GM18498 (cell line): ENCODE measurements at regions not wholly inside any gene's neighbourhood (a gene's known extent, or its start where the extent isn't known, plus 50 kb on each side); places are given as distances from the start of the nearest gene placed in this dataset.

Experiments
- ATAC-seq: cut with Tn5 transposase; IDR thresholded peaks from one replicate; pipeline ENCODE4 v1.9.1; 2021; ENCODE audit warnings: mild to moderate bottlenecking, moderate library complexity; ENCODE audit not compliant: unreplicated experiment

- no peak for ATAC-seq
Observed at GRCh38 chr5:4882186-4882585, 257.9 kb upstream of the ADAMTS16 start.

- no peak for ATAC-seq
Observed at GRCh38 chr5:4883360-4883759, 256.8 kb upstream of the ADAMTS16 start.

- ATAC-seq: no peak
Observed at GRCh38 chr5:4893063-4893744, 246.9 kb upstream of the ADAMTS16 start.

GRCh38 chr5:4896328-4896727 lies 243.8 kb upstream of the ADAMTS16 start:
- ATAC-seq: no peak

- ATAC-seq: no peak
Observed at GRCh38 chr5:4901305-4901811, 238.8 kb upstream of the ADAMTS16 start.

GRCh38 chr5:4901924-4902323 lies 238.2 kb upstream of the ADAMTS16 start:
- no peak for ATAC-seq

- no peak for ATAC-seq
Observed at GRCh38 chr5:4905674-4906520, 234.2 kb upstream of the ADAMTS16 start.

GRCh38 chr5:4906786-4907185 lies 233.3 kb upstream of the ADAMTS16 start:
- no peak for ATAC-seq

GRCh38 chr5:4907571-4907970 lies 232.6 kb upstream of the ADAMTS16 start:
- ATAC-seq: no peak

- ATAC-seq: no peak
Observed at GRCh38 chr5:4909086-4909485, 231.0 kb upstream of the ADAMTS16 start.

GRCh38 chr5:4911646-4912403 lies 228.3 kb upstream of the ADAMTS16 start:
- no peak for ATAC-seq

- ATAC-seq: no peak
Observed at GRCh38 chr5:4921929-4922328, 218.2 kb upstream of the ADAMTS16 start.

- ATAC-seq: no peak
Observed at GRCh38 chr5:4924577-4924976, 215.6 kb upstream of the ADAMTS16 start.

- ATAC-seq: no peak
Observed at GRCh38 chr5:4927097-4927496, 213.0 kb upstream of the ADAMTS16 start.

- ATAC-seq: no peak
Observed at GRCh38 chr5:4928409-4928808, 211.7 kb upstream of the ADAMTS16 start.

- no peak for ATAC-seq
Observed at GRCh38 chr5:4929092-4929655, 211.0 kb upstream of the ADAMTS16 start.

GRCh38 chr5:4939042-4939781 lies 200.9 kb upstream of the ADAMTS16 start:
- ATAC-seq: no peak

GRCh38 chr5:4941161-4941560 lies 199.0 kb upstream of the ADAMTS16 start:
- ATAC-seq: no peak

- ATAC-seq: peak; percentile 64
Observed at GRCh38 chr5:4941957-4942830, 197.9 kb upstream of the ADAMTS16 start.
